ENCODE measurements at regions not wholly inside any gene's neighbourhood (a gene's known extent, or its start where the extent isn't known, plus 50 kb on each side); places are given as distances from the start of the nearest gene placed in this dataset.

GRCh38 chrX:106499473-106499872 is 112.3 kb upstream of the RADX start:
- no peak for TF ChIP-seq CTCF (IDR thresholded peaks at IDR 0.05)
- TF ChIP-seq POLR2A (IDR thresholded peaks at IDR 0.05): no peak

All from testis (tissue), 2 donors.